Breast epithelium (tissue), 4 donors: ENCODE measurements at regions not wholly inside any gene's neighbourhood (a gene's known extent, or its start where the extent isn't known, plus 50 kb on each side); places are given as distances from the start of the nearest gene placed in this dataset.

ENCODE experiments used
- DNase-seq, 2 donors: peaks; one replicate each; pipeline ENCODE4 v3.0.0-alpha.2; 2019; ENCODE audit warnings: low spot score in 2 of 2
- H3K27ac ChIP-seq, 2 donors: fragments of 200-600 bp; sonication (generic) in 1 of 2; one replicate each; pipeline ENCODE4 v1.5.1; 2016 to 2019; ENCODE audit warnings: mild to moderate bottlenecking in 1 of 2
- H3K27me3 ChIP-seq, 2 donors: fragments of 200-600 bp; sonication (generic) in 1 of 2; one replicate each; pipeline versions ENCODE4 v1.5.1 to v1.6.0; 2017 to 2019; ENCODE audit warnings: control low read depth in 1 of 2, mild to moderate bottlenecking in 1 of 2
- H3K36me3 ChIP-seq: fragments of 200-600 bp; one replicate; pipeline ENCODE4 v1.5.1; 2019
- H3K4me1 ChIP-seq, 2 donors: fragments of 200-600 bp; sonication (generic); one replicate each; pipeline ENCODE4 v1.5.1; 2016 to 2019; ENCODE audit warnings: control low read depth in 1 of 2
- H3K4me3 ChIP-seq, 3 donors: fragments of 200-600 bp; sonication (generic); 1 replicate in 2 of 3; 2 replicates in 1 of 3; pipeline ENCODE4 v1.5.1; 2016 to 2019; ENCODE audit warnings: mild to moderate bottlenecking in 3 of 3, moderate library complexity in 2 of 3
- H3K9me3 ChIP-seq, 2 donors: fragments of 200-600 bp; sonication (generic) in 1 of 2; one replicate each; pipeline ENCODE4 v1.5.1; 2016 to 2019; ENCODE audit warnings: control low read depth in 1 of 2
- POLR2A ChIP-seq: fragments of 450-650 bp; IDR thresholded peaks from one replicate; pipeline ENCODE4 v1.6.1; 2016; ENCODE audit warnings: antibody characterized with exemption, mild to moderate bottlenecking, moderate library complexity
- POLR2AphosphoS5 ChIP-seq, 3 donors: sonication (generic); formaldehyde crosslinking; IDR thresholded peaks; one replicate each; pipeline ENCODE4 v1.6.1; 2017; ENCODE audit warnings: antibody characterized with exemption in 3 of 3
- intact Hi-C: fragments of 100-400 bp; cut with DNase I; formaldehyde crosslinking; loops from one replicate; pipeline ENCODE4 v1.15.1; 2023; ENCODE audit warnings: low total_unique reads
- TF ChIP-seq, protein P1 (sequence below), 3 donors: fragments of 450-650 bp; IDR thresholded peaks; one replicate each; pipeline ENCODE4 v1.5.1; 2016 to 2017; ENCODE audit warnings: antibody characterized with exemption in 3 of 3, mild to moderate bottlenecking in 3 of 3, moderate library complexity in 3 of 3

GRCh38 chr13:54758795-54759194, 1730.2 kb downstream of the OLFM4 start:
- H3K27ac ChIP-seq = no peak overlapping the region
- H3K36me3 ChIP-seq = no peaks in the 10 kb centered on the region
- H3K4me3 ChIP-seq = no peak overlapping the region
- DNase-seq = no peak
- intact Hi-C loops = no loop called here
- no peaks in the 10 kb centered on the region for H3K27me3 ChIP-seq
- no peaks in the 10 kb centered on the region for H3K9me3 ChIP-seq
- no peaks in the 10 kb centered on the region for H3K4me1 ChIP-seq
- TF ChIP-seq, protein P1, sequence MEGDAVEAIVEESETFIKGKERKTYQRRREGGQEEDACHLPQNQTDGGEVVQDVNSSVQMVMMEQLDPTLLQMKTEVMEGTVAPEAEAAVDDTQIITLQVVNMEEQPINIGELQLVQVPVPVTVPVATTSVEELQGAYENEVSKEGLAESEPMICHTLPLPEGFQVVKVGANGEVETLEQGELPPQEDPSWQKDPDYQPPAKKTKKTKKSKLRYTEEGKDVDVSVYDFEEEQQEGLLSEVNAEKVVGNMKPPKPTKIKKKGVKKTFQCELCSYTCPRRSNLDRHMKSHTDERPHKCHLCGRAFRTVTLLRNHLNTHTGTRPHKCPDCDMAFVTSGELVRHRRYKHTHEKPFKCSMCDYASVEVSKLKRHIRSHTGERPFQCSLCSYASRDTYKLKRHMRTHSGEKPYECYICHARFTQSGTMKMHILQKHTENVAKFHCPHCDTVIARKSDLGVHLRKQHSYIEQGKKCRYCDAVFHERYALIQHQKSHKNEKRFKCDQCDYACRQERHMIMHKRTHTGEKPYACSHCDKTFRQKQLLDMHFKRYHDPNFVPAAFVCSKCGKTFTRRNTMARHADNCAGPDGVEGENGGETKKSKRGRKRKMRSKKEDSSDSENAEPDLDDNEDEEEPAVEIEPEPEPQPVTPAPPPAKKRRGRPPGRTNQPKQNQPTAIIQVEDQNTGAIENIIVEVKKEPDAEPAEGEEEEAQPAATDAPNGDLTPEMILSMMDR (IDR thresholded peaks at IDR 0.05) = no peak
- TF ChIP-seq POLR2AphosphoS5 (IDR thresholded peaks at IDR 0.05) = no peak
- no peak for TF ChIP-seq POLR2A

- DNase-seq = no peak
- no peak for TF ChIP-seq POLR2AphosphoS5 (IDR thresholded peaks at IDR 0.05)
- TF ChIP-seq, protein P1 (IDR thresholded peaks at IDR 0.05) = no peak
- no peak for TF ChIP-seq POLR2A
- H3K9me3 ChIP-seq = no peaks in the 10 kb centered on the region
- intact Hi-C loops = no loop called here
- no peak overlapping the region for H3K4me3 ChIP-seq
- H3K4me1 ChIP-seq = no peaks in the 10 kb centered on the region
- H3K27ac ChIP-seq = no peak overlapping the region
- H3K36me3 ChIP-seq = no peaks in the 10 kb centered on the region
- H3K27me3 ChIP-seq = no peaks in the 10 kb centered on the region
Observed at GRCh38 chr13:54768214-54768613, 1739.6 kb downstream of the OLFM4 start.

GRCh38 chr13:54775501-54776191, 1747.0 kb downstream of the OLFM4 start:
- H3K4me1 ChIP-seq = no peaks in the 10 kb centered on the region
- no peak for DNase-seq
- H3K4me3 ChIP-seq = no peak overlapping the region
- no peak overlapping the region for H3K27ac ChIP-seq
- TF ChIP-seq POLR2A = no peak
- no peak for TF ChIP-seq POLR2AphosphoS5 (IDR thresholded peaks at IDR 0.05)
- TF ChIP-seq, protein P1 (IDR thresholded peaks at IDR 0.05) = no peak
- intact Hi-C loops = no loop called here
- H3K9me3 ChIP-seq = no peaks in the 10 kb centered on the region
- no peaks in the 10 kb centered on the region for H3K27me3 ChIP-seq
- no peaks in the 10 kb centered on the region for H3K36me3 ChIP-seq

DNA sequence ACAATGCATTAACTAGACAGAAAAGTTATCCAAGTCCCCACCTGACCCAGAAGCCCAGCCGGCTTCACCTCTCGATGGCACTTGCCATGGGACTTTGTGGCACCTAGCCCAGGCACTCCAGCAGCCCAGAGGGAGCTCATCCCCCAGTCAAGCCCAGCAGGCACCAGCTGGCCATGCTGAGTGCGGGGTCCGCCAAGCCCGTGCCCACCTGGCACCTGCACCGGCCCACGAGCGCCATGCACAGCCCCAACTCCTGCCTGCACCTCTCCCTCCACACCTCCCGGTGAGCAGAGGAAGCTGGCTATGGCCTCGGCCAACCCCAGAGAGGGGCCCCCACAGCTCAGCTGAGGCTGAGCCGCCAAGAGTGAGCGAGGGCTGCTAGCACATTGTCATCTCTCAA, 1759.1 kb downstream of the OLFM4 start:
- no peak for DNase-seq
- Histone ChIP-seq H3K9me3 (no peaks in the 10 kb centered on the region), H3K27ac (no peak overlapping the region), H3K27me3 (no peaks in the 10 kb centered on the region), H3K36me3 (no peaks in the 10 kb centered on the region), H3K4me3 (no peak overlapping the region), H3K4me1 (no peaks in the 10 kb centered on the region)
- no peak for TF ChIP-seq POLR2A
- TF ChIP-seq POLR2AphosphoS5 (IDR thresholded peaks at IDR 0.05) = no peak
- TF ChIP-seq, protein P1 (IDR thresholded peaks at IDR 0.05) = no peak
- intact Hi-C loops = no loop called here

- intact Hi-C loops = no loop called here
- Histone ChIP-seq H3K4me3 (no peak overlapping the region), H3K4me1 (no peaks in the 10 kb centered on the region), H3K36me3 (no peaks in the 10 kb centered on the region), H3K27ac (no peak overlapping the region), H3K27me3 (no peaks in the 10 kb centered on the region), H3K9me3 (no peaks in the 10 kb centered on the region)
- no peak for DNase-seq
- TF ChIP-seq POLR2AphosphoS5 (IDR thresholded peaks at IDR 0.05) (no peak), POLR2A (no peak)
- TF ChIP-seq, protein P1 (IDR thresholded peaks at IDR 0.05) = no peak
Observed at GRCh38 chr13:54799621-54800226, 1771.1 kb downstream of the OLFM4 start.
